ENCODE measurements at regions not wholly inside any gene's neighbourhood (a gene's known extent, or its start where the extent isn't known, plus 50 kb on each side); places are given as distances from the start of the nearest gene placed in this dataset.

DNA sequence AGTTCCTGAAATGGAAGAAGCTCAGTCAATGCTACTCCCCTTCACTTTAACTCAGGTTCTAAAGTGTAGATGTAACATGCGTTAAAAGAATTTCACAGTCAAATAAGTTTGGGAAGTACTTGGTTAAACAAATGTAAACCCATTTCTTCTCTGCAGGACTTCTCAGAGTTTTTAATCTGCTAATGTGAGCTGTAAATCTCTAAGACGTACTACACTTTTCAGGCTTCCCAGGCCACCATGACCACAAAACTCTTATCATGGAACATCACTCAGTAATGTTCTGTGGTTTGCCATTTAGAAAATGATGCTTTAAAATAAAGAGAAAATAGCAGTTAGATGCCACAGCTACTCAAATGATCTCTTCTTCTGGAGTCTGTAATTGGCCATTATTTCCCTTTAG lies 104.3 kb downstream of the HHIPL2 start (continued):
- TF ChIP-seq PHF8 (conservative IDR thresholded peaks at IDR 0.05; ENCODE audit: low read depth, low read length) (no peak), CHD1 (IDR thresholded peaks at IDR 0.05; ENCODE audit: low read depth, low read length) (no peak), TEAD4 (IDR thresholded peaks at IDR 0.05; ENCODE audit: low read depth, low read length) (no peak)
- TF ChIP-seq, protein P1, sequence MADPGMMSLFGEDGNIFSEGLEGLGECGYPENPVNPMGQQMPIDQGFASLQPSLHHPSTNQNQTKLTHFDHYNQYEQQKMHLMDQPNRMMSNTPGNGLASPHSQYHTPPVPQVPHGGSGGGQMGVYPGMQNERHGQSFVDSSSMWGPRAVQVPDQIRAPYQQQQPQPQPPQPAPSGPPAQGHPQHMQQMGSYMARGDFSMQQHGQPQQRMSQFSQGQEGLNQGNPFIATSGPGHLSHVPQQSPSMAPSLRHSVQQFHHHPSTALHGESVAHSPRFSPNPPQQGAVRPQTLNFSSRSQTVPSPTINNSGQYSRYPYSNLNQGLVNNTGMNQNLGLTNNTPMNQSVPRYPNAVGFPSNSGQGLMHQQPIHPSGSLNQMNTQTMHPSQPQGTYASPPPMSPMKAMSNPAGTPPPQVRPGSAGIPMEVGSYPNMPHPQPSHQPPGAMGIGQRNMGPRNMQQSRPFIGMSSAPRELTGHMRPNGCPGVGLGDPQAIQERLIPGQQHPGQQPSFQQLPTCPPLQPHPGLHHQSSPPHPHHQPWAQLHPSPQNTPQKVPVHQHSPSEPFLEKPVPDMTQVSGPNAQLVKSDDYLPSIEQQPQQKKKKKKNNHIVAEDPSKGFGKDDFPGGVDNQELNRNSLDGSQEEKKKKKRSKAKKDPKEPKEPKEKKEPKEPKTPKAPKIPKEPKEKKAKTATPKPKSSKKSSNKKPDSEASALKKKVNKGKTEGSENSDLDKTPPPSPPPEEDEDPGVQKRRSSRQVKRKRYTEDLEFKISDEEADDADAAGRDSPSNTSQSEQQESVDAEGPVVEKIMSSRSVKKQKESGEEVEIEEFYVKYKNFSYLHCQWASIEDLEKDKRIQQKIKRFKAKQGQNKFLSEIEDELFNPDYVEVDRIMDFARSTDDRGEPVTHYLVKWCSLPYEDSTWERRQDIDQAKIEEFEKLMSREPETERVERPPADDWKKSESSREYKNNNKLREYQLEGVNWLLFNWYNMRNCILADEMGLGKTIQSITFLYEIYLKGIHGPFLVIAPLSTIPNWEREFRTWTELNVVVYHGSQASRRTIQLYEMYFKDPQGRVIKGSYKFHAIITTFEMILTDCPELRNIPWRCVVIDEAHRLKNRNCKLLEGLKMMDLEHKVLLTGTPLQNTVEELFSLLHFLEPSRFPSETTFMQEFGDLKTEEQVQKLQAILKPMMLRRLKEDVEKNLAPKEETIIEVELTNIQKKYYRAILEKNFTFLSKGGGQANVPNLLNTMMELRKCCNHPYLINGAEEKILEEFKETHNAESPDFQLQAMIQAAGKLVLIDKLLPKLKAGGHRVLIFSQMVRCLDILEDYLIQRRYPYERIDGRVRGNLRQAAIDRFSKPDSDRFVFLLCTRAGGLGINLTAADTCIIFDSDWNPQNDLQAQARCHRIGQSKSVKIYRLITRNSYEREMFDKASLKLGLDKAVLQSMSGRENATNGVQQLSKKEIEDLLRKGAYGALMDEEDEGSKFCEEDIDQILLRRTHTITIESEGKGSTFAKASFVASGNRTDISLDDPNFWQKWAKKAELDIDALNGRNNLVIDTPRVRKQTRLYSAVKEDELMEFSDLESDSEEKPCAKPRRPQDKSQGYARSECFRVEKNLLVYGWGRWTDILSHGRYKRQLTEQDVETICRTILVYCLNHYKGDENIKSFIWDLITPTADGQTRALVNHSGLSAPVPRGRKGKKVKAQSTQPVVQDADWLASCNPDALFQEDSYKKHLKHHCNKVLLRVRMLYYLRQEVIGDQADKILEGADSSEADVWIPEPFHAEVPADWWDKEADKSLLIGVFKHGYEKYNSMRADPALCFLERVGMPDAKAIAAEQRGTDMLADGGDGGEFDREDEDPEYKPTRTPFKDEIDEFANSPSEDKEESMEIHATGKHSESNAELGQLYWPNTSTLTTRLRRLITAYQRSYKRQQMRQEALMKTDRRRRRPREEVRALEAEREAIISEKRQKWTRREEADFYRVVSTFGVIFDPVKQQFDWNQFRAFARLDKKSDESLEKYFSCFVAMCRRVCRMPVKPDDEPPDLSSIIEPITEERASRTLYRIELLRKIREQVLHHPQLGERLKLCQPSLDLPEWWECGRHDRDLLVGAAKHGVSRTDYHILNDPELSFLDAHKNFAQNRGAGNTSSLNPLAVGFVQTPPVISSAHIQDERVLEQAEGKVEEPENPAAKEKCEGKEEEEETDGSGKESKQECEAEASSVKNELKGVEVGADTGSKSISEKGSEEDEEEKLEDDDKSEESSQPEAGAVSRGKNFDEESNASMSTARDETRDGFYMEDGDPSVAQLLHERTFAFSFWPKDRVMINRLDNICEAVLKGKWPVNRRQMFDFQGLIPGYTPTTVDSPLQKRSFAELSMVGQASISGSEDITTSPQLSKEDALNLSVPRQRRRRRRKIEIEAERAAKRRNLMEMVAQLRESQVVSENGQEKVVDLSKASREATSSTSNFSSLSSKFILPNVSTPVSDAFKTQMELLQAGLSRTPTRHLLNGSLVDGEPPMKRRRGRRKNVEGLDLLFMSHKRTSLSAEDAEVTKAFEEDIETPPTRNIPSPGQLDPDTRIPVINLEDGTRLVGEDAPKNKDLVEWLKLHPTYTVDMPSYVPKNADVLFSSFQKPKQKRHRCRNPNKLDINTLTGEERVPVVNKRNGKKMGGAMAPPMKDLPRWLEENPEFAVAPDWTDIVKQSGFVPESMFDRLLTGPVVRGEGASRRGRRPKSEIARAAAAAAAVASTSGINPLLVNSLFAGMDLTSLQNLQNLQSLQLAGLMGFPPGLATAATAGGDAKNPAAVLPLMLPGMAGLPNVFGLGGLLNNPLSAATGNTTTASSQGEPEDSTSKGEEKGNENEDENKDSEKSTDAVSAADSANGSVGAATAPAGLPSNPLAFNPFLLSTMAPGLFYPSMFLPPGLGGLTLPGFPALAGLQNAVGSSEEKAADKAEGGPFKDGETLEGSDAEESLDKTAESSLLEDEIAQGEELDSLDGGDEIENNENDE (IDR thresholded peaks at IDR 0.05; ENCODE audit: insufficient replicate concordance, low read length): no peak

Data from H1 (cell line).